Nephron (organoid): ENCODE measurements at regions not wholly inside any gene's neighbourhood (a gene's known extent, or its start where the extent isn't known, plus 50 kb on each side); places are given as distances from the start of the nearest gene placed in this dataset.

ENCODE experiments used
- H3K27ac Mint-ChIP-seq, 3 experiments: 2 replicates each; pipeline ENCODE4 v1.8.0; 2020; ENCODE audit warnings: mixed read lengths in 3 of 3, mild to moderate bottlenecking in 2 of 3, moderate library complexity in 1 of 3
- H3K27me3 Mint-ChIP-seq: 2 replicates; pipeline ENCODE4 v1.8.0; 2021; ENCODE audit warnings: low read depth, mild to moderate bottlenecking, moderate library complexity, mixed read lengths
- H3K36me3 Mint-ChIP-seq: 2 replicates; pipeline ENCODE4 v1.8.0; 2020; ENCODE audit warnings: low read depth, mixed read lengths
- H3K4me1 Mint-ChIP-seq: 2 replicates; pipeline ENCODE4 v1.8.0; 2020; ENCODE audit warnings: mixed read lengths
- H3K4me3 Mint-ChIP-seq, 3 experiments: 2 replicates each; pipeline ENCODE4 v1.8.0; 2020; ENCODE audit warnings: mild to moderate bottlenecking in 3 of 3, mixed read lengths in 3 of 3, moderate library complexity in 2 of 3
- H3K9me3 Mint-ChIP-seq: 2 replicates; pipeline ENCODE4 v1.8.0; 2020; ENCODE audit warnings: mixed read lengths
- CTCF ChIP-seq, 3 experiments: fragments of 200-600 bp; sonication (generic); IDR thresholded peaks; one replicate each; pipeline ENCODE4 v1.5.0; 2021; ENCODE audit warnings: antibody characterized with exemption in 3 of 3; ENCODE audit not compliant: unreplicated experiment in 3 of 3

- H3K4me3 Mint-ChIP-seq = no peak overlapping the region
- no peaks in the 10 kb centered on the region for H3K27me3 Mint-ChIP-seq
- no peak overlapping the region for H3K27ac Mint-ChIP-seq
- H3K36me3 Mint-ChIP-seq = no peaks in the 10 kb centered on the region
- no peaks in the 10 kb centered on the region for H3K9me3 Mint-ChIP-seq
- TF ChIP-seq CTCF (IDR thresholded peaks at IDR 0.05; ENCODE audit: unreplicated experiment in 3 of 3) = no peak
- no peaks in the 10 kb centered on the region for H3K4me1 Mint-ChIP-seq
These were observed 152.2 kb downstream of the TMEM161B start for GRCh38 chr5:88116396-88116795.

- Mint-ChIP-seq H3K4me3 (no peak overlapping the region), H3K27ac (no peak overlapping the region), H3K36me3 (no peaks in the 10 kb centered on the region), H3K9me3 (no peaks in the 10 kb centered on the region), H3K27me3 (no peaks in the 10 kb centered on the region), H3K4me1 (no peaks in the 10 kb centered on the region)
- no peak for TF ChIP-seq CTCF (IDR thresholded peaks at IDR 0.05; ENCODE audit: unreplicated experiment in 3 of 3)
These were observed 153.4 kb downstream of the TMEM161B start for GRCh38 chr5:88115211-88115610.

- H3K36me3 Mint-ChIP-seq = no peaks in the 10 kb centered on the region
- no peak overlapping the region for H3K27ac Mint-ChIP-seq
- no peaks in the 10 kb centered on the region for H3K9me3 Mint-ChIP-seq
- H3K4me3 Mint-ChIP-seq = no peak overlapping the region
- no peaks in the 10 kb centered on the region for H3K27me3 Mint-ChIP-seq
- H3K4me1 Mint-ChIP-seq = no peaks in the 10 kb centered on the region
- no peak for TF ChIP-seq CTCF (IDR thresholded peaks at IDR 0.05; ENCODE audit: unreplicated experiment in 3 of 3)
These were observed 155.2 kb downstream of the TMEM161B start for GRCh38 chr5:88113429-88113828.

- Mint-ChIP-seq H3K27me3 (no peaks in the 10 kb centered on the region), H3K4me3 (no peak overlapping the region), H3K9me3 (no peaks in the 10 kb centered on the region), H3K36me3 (no peaks in the 10 kb centered on the region), H3K4me1 (no peaks in the 10 kb centered on the region), H3K27ac (no peak overlapping the region)
- no peak for TF ChIP-seq CTCF (IDR thresholded peaks at IDR 0.05; ENCODE audit: unreplicated experiment in 3 of 3)
These were observed 158.8 kb downstream of the TMEM161B start for GRCh38 chr5:88109818-88110217.

- H3K27me3 Mint-ChIP-seq = no peaks in the 10 kb centered on the region
- no peak for TF ChIP-seq CTCF (IDR thresholded peaks at IDR 0.05; ENCODE audit: unreplicated experiment in 3 of 3)
- no peak overlapping the region for H3K27ac Mint-ChIP-seq
- H3K9me3 Mint-ChIP-seq = no peaks in the 10 kb centered on the region
- H3K4me1 Mint-ChIP-seq = no peaks in the 10 kb centered on the region
- no peak overlapping the region for H3K4me3 Mint-ChIP-seq
- H3K36me3 Mint-ChIP-seq = no peaks in the 10 kb centered on the region
These were observed 160.0 kb downstream of the TMEM161B start for GRCh38 chr5:88108490-88109279.

GRCh38 chr5:88094906-88095496 lies 173.6 kb downstream of the TMEM161B start:
- H3K4me1 Mint-ChIP-seq = no peaks in the 10 kb centered on the region
- H3K27me3 Mint-ChIP-seq = no peaks in the 10 kb centered on the region
- H3K27ac Mint-ChIP-seq = no peak overlapping the region
- no peaks in the 10 kb centered on the region for H3K9me3 Mint-ChIP-seq
- H3K36me3 Mint-ChIP-seq = no peaks in the 10 kb centered on the region
- TF ChIP-seq CTCF (IDR thresholded peaks at IDR 0.05; ENCODE audit: unreplicated experiment in 3 of 3) = no peak
- no peak overlapping the region for H3K4me3 Mint-ChIP-seq
